GM23338 (cell line): ENCODE measurements at regions not wholly inside any gene's neighbourhood (a gene's known extent, or its start where the extent isn't known, plus 50 kb on each side); places are given as distances from the start of the nearest gene placed in this dataset.

Source experiments
- ATAC-seq: fragments of 200-7000 bp; cut with Tn5 transposase; 3 replicates; pipeline ENCODE4 v1.9.1; 2020
- DNase-seq: peaks from one replicate; pipeline ENCODE4 v3.0.0-alpha.2; 2015; ENCODE audit warnings: low spot score
- H2AFZ ChIP-seq: fragments of 200-600 bp; sonication (generic); 2 replicates; pipeline ENCODE4 v1.8.0; 2016; ENCODE audit warnings: antibody characterized with exemption, mild to moderate bottlenecking, moderate library complexity
- H3F3A ChIP-seq: fragments of 200-600 bp; sonication (generic); replicated peaks from 2 replicates; pipeline ENCODE4 v1.8.0; 2017; ENCODE audit warnings: antibody characterized with exemption, mixed run types, low read depth
- H3K27ac ChIP-seq: fragments of 200-600 bp; sonication (generic); 2 replicates; pipeline ENCODE4 v1.6.1; 2016; ENCODE audit warnings: low read depth
- H3K27me3 ChIP-seq: fragments of 200-600 bp; sonication (generic); 2 replicates; pipeline ENCODE4 v1.8.0; 2016; ENCODE audit warnings: mild to moderate bottlenecking, mixed run types, moderate library complexity; ENCODE audit not compliant: insufficient read depth
- H3K36me3 ChIP-seq: fragments of 200-600 bp; sonication (generic); 2 replicates; pipeline ENCODE4 v1.8.0; 2016; ENCODE audit warnings: mild to moderate bottlenecking; ENCODE audit not compliant: insufficient read depth
- H3K4me1 ChIP-seq: fragments of 200-600 bp; sonication (generic); 2 replicates; pipeline ENCODE4 v1.8.0; 2016; ENCODE audit warnings: mild to moderate bottlenecking, moderate library complexity; ENCODE audit not compliant: insufficient read depth
- H3K4me2 ChIP-seq: fragments of 200-600 bp; sonication (generic); 2 replicates; pipeline ENCODE4 v1.7.1; 2017; ENCODE audit warnings: mixed run types
- H3K4me3 ChIP-seq: fragments of 200-600 bp; sonication (generic); 2 replicates; pipeline ENCODE4 v1.6.1; 2016; ENCODE audit warnings: mixed run types
- H3K79me2 ChIP-seq: fragments of 200-600 bp; sonication (generic); replicated peaks from 2 replicates; pipeline ENCODE4 v1.8.0; 2017; ENCODE audit warnings: mild to moderate bottlenecking; ENCODE audit not compliant: insufficient read depth
- H3K9me2 ChIP-seq: fragments of 200-600 bp; sonication (generic); 2 replicates; pipeline ENCODE4 v1.8.0; 2017; ENCODE audit not compliant: insufficient read depth
- H4K20me1 ChIP-seq: fragments of 200-600 bp; sonication (generic); replicated peaks from 2 replicates; pipeline ENCODE4 v1.8.0; 2017; ENCODE audit warnings: mild to moderate bottlenecking; ENCODE audit not compliant: insufficient read depth
- H3K27ac Mint-ChIP-seq: 2 replicates; pipeline ENCODE4 v1.8.0; 2020; ENCODE audit warnings: inconsistent platforms, mild to moderate bottlenecking, moderate library complexity, mixed read lengths
- H3K27me3 Mint-ChIP-seq: 3 replicates; pipeline ENCODE4 v1.8.0; 2022; ENCODE audit warnings: low read depth, mild to moderate bottlenecking, moderate library complexity, mixed read lengths, inconsistent platforms; ENCODE audit not compliant: insufficient read depth, poor library complexity
- H3K36me3 Mint-ChIP-seq: 3 replicates; pipeline ENCODE4 v1.8.0; 2021; ENCODE audit warnings: low read depth, mild to moderate bottlenecking, inconsistent platforms, moderate library complexity, mixed read lengths
- H3K4me1 Mint-ChIP-seq: 3 replicates; pipeline ENCODE4 v1.8.0; 2020; ENCODE audit warnings: mild to moderate bottlenecking, inconsistent platforms, mixed read lengths
- H3K4me3 Mint-ChIP-seq: 3 replicates; pipeline ENCODE4 v1.8.0; 2021; ENCODE audit warnings: moderate library complexity, mild to moderate bottlenecking, inconsistent platforms, mixed read lengths
- H3K9me3 Mint-ChIP-seq: 3 replicates; pipeline ENCODE4 v1.8.0; 2020; ENCODE audit warnings: moderate library complexity, mild to moderate bottlenecking, inconsistent platforms, mixed read lengths
- JUNB ChIP-seq: IDR thresholded peaks from one replicate; pipeline ENCODE4 v1.6.1; 2016; ENCODE audit warnings: antibody characterized with exemption; ENCODE audit not compliant: unreplicated experiment
- NANOG ChIP-seq: IDR thresholded peaks from 2 replicates; pipeline ENCODE4 v1.6.1; 2016; ENCODE audit warnings: antibody characterized with exemption, borderline replicate concordance
- POLR2AphosphoS5 ChIP-seq: IDR thresholded peaks from 2 replicates; pipeline ENCODE4 v1.6.1; 2016; ENCODE audit warnings: antibody characterized with exemption, low read depth
- REST ChIP-seq: IDR thresholded peaks from one replicate; pipeline ENCODE4 v1.6.1; 2018; ENCODE audit warnings: antibody characterized with exemption; ENCODE audit not compliant: unreplicated experiment
- STAT1 ChIP-seq: IDR thresholded peaks from one replicate; pipeline ENCODE4 v1.6.1; 2016; ENCODE audit warnings: antibody characterized with exemption; ENCODE audit not compliant: unreplicated experiment
- ZNF114 ChIP-seq: fragments of 250-450 bp; sonication (Bioruptor Pico); IDR thresholded peaks from 2 replicates; pipeline ENCODE4 v1.5.0; 2020; ENCODE audit warnings: mild to moderate bottlenecking, moderate library complexity

- no peak for TF ChIP-seq REST
- no peak for TF ChIP-seq POLR2AphosphoS5
- TF ChIP-seq STAT1 = no peak
- no peak for TF ChIP-seq JUNB
Observed at GRCh38 chr11:104665641-104666040, 232.6 kb downstream of the CASP12 start (continued).

GRCh38 chr11:104663190-104664140 is 234.8 kb downstream of the CASP12 start:
- Histone ChIP-seq H3K4me2 (no peak overlapping the region), H3K27me3 (no peaks in the 10 kb centered on the region), H4K20me1 (no peaks in the 10 kb centered on the region), H3K36me3 (no peaks in the 10 kb centered on the region), H2AFZ (peak overlapping the region; percentile 33; the same call in 1 of the 2 replicates), H3K27ac (no peak overlapping the region), H3K79me2 (no peaks in the 10 kb centered on the region), H3K4me3 (no peak overlapping the region), H3K4me1 (no peaks in the 10 kb centered on the region), H3F3A (no peaks in the 10 kb centered on the region), H3K9me2 (no peaks in the 10 kb centered on the region; the same call in 1 of the 2 replicates)
- Mint-ChIP-seq H3K36me3 (peaks cover 3% of the 10 kb centered on the region; the same call in 1 of the 3 replicates), H3K4me1 (no peaks in the 10 kb centered on the region), H3K27me3 (no peaks in the 10 kb centered on the region), H3K9me3 (no peaks in the 10 kb centered on the region), H3K4me3 (no peak overlapping the region), H3K27ac (no peak overlapping the region; the same call in 1 of the 2 replicates)
- DNase-seq (no peak), ATAC-seq (no peak)
- TF ChIP-seq STAT1 = no peak
- no peak for TF ChIP-seq NANOG
- no peak for TF ChIP-seq ZNF114
- TF ChIP-seq REST = no peak
- TF ChIP-seq POLR2AphosphoS5 = no peak
